ENCODE measurements at regions not wholly inside any gene's neighbourhood (a gene's known extent, or its start where the extent isn't known, plus 50 kb on each side); places are given as distances from the start of the nearest gene placed in this dataset.

DNA sequence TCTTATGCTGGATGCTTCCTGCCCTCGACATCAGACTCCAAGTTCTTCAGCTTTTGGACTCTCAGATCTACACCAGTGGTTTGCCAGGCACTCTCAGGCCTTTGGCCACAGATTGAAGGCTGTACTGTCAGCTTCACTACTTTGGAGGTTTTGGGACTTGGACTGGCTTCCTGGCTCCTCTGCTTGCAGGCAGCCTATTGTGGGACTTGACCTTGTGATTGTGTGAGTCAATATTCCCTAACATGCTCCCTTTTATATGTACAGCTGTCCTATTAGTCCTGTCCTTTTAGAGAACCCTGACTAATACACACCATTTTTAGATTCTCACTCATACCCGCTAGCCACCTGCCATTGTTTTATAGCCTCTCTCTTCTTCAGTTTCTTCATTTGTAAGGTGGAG is 382.1 kb upstream of the TSHZ2 start:
- POLR2A ChIA-PET, result no interaction called here
- H3K4me3 Mint-ChIP-seq, result no peak overlapping the region
- CTCF ChIA-PET, result no interaction called here

DNA sequence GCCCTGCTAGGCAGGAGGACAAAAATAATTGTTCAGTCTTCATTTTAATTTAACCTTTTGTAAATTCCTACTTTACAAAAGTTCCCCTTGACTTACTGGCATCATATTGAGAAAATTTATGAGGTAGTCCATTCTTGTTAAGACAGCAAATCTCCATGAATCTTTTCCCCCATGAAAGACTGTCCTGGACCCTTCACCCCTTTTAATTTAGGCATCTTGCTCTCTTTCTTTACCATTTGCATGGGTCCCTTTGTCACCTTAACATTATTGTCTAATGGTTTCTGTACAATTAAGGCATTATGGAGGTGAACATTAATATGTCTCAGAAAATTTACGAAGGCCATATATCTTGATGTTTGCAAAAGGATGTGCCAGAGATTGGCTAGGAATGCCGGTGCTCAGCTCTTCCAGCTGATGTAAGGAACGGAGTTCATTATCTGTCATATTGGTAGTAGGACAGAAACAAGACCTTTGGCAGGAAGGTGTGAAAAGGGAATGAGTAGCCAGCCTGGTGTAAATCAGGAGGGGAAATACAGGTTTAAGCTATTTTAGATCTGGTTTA is 382.8 kb upstream of the TSHZ2 start:
- ATAC-seq (ENCODE audit: low read depth) (no peak), DNase-seq (no peak)
- H2AFZ ChIP-seq (ENCODE audit: insufficient read depth, low read depth, low read length, poor library complexity, severe bottlenecking), result no peak overlapping the region
- Mint-ChIP-seq H3K27me3 (peaks cover 10% of the 10 kb centered on the region), H3K4me1 (no peaks in the 10 kb centered on the region), H3K27ac (no peak overlapping the region), H3K9me3 (ENCODE audit: insufficient read depth) (no peaks in the 10 kb centered on the region), H3K4me3 (no peak overlapping the region)
- TF ChIP-seq EZH2 (IDR thresholded peaks at IDR 0.05; ENCODE audit: borderline replicate concordance, insufficient read depth, low read depth, low read length, poor library complexity, severe bottlenecking), result no peak
- TF ChIP-seq, protein P1, sequence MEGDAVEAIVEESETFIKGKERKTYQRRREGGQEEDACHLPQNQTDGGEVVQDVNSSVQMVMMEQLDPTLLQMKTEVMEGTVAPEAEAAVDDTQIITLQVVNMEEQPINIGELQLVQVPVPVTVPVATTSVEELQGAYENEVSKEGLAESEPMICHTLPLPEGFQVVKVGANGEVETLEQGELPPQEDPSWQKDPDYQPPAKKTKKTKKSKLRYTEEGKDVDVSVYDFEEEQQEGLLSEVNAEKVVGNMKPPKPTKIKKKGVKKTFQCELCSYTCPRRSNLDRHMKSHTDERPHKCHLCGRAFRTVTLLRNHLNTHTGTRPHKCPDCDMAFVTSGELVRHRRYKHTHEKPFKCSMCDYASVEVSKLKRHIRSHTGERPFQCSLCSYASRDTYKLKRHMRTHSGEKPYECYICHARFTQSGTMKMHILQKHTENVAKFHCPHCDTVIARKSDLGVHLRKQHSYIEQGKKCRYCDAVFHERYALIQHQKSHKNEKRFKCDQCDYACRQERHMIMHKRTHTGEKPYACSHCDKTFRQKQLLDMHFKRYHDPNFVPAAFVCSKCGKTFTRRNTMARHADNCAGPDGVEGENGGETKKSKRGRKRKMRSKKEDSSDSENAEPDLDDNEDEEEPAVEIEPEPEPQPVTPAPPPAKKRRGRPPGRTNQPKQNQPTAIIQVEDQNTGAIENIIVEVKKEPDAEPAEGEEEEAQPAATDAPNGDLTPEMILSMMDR (IDR thresholded peaks at IDR 0.05), result no peak
- ChIA-PET CTCF (no interaction called here), POLR2A (no interaction called here)
- H3K27me3 ChIP-seq (replicated peaks in 1 of 4; ENCODE audit: control extremely low read depth in 1 of 4, control insufficient read depth in 3 of 4, insufficient read depth in 4 of 4, low read length in 3 of 4), result no peaks in the 10 kb centered on the region
- H3K4me3 ChIP-seq (ENCODE audit: control extremely low read depth in 1 of 5, extremely low read depth in 1 of 5, insufficient read depth in 1 of 5, low read depth in 2 of 5, low read length in 4 of 5), result no peak overlapping the region
- intact Hi-C loops (cut with micrococcal nuclease), result no loop called here
- no peaks in the 10 kb centered on the region for H3K79me2 ChIP-seq (ENCODE audit: control insufficient read depth, insufficient read depth, low read length)
- H3K27ac ChIP-seq (ENCODE audit: low read length in 2 of 2), result no peak overlapping the region
- H3K36me3 ChIP-seq (replicated peaks in 1 of 2; ENCODE audit: control extremely low read depth in 1 of 2, control insufficient read depth in 1 of 2, extremely low read depth in 1 of 2, insufficient read depth in 2 of 2, low read length in 1 of 2), result no peaks in the 10 kb centered on the region
- H3K4me2 ChIP-seq (replicated peaks; ENCODE audit: low read depth, low read length, poor library complexity, severe bottlenecking), result no peak overlapping the region
- H4K20me1 ChIP-seq (ENCODE audit: control insufficient read depth, insufficient read depth, low read length, poor library complexity, severe bottlenecking), result no peaks in the 10 kb centered on the region
- no peak overlapping the region for H3K9ac ChIP-seq (ENCODE audit: low read length)
- H3K9me3 ChIP-seq (ENCODE audit: control extremely low read depth in 1 of 3, control insufficient read depth in 2 of 3, insufficient read depth in 1 of 3, low read length in 2 of 3), result peaks cover 0 to 4% (median 0%) of the 10 kb centered on the region in 3 donors
- 91% methylated on average over 3 of the region's 3 CpGs for WGBS (ENCODE audit: insufficient coverage)
- H3K4me1 ChIP-seq (ENCODE audit: control insufficient read depth in 2 of 2, insufficient read depth in 2 of 2, low read length in 2 of 2), result no peaks in the 10 kb centered on the region

More for the DNA sequence above, 382.1 kb upstream of the TSHZ2 start:
- intact Hi-C loops (cut with micrococcal nuclease), result no loop called here
- H3K27me3 Mint-ChIP-seq, result peaks cover 10% of the 10 kb centered on the region
- no peak overlapping the region for H2AFZ ChIP-seq (ENCODE audit: insufficient read depth, low read depth, low read length, poor library complexity, severe bottlenecking)
- DNase-seq, result no peak
- H3K4me1 Mint-ChIP-seq, result no peaks in the 10 kb centered on the region
- H3K27me3 ChIP-seq (replicated peaks in 1 of 4; ENCODE audit: control extremely low read depth in 1 of 4, control insufficient read depth in 3 of 4, insufficient read depth in 4 of 4, low read length in 3 of 4), result no peaks in the 10 kb centered on the region
- no CpG with 5 or more reads among the region's 2 CpGs for WGBS (ENCODE audit: insufficient coverage)
- no peak overlapping the region for H3K27ac ChIP-seq (ENCODE audit: low read length in 2 of 2)
- no peaks in the 10 kb centered on the region for H3K36me3 ChIP-seq (replicated peaks in 1 of 2; ENCODE audit: control extremely low read depth in 1 of 2, control insufficient read depth in 1 of 2, extremely low read depth in 1 of 2, insufficient read depth in 2 of 2, low read length in 1 of 2)
- H3K27ac Mint-ChIP-seq, result no peak overlapping the region
- H4K20me1 ChIP-seq (ENCODE audit: control insufficient read depth, insufficient read depth, low read length, poor library complexity, severe bottlenecking), result no peaks in the 10 kb centered on the region
- TF ChIP-seq, protein P1 (IDR thresholded peaks at IDR 0.05), result no peak
- TF ChIP-seq EZH2 (IDR thresholded peaks at IDR 0.05; ENCODE audit: borderline replicate concordance, insufficient read depth, low read depth, low read length, poor library complexity, severe bottlenecking), result no peak
- H3K4me3 ChIP-seq (ENCODE audit: control extremely low read depth in 1 of 5, extremely low read depth in 1 of 5, insufficient read depth in 1 of 5, low read depth in 2 of 5, low read length in 4 of 5), result no peak overlapping the region
- H3K4me1 ChIP-seq (ENCODE audit: control insufficient read depth in 2 of 2, insufficient read depth in 2 of 2, low read length in 2 of 2), result no peaks in the 10 kb centered on the region
- no peaks in the 10 kb centered on the region for H3K9me3 Mint-ChIP-seq (ENCODE audit: insufficient read depth)
- no peak overlapping the region for H3K9ac ChIP-seq (ENCODE audit: low read length)
- no peak for ATAC-seq (ENCODE audit: low read depth)
- H3K4me2 ChIP-seq (replicated peaks; ENCODE audit: low read depth, low read length, poor library complexity, severe bottlenecking), result no peak overlapping the region
- H3K79me2 ChIP-seq (ENCODE audit: control insufficient read depth, insufficient read depth, low read length), result no peaks in the 10 kb centered on the region
- peaks cover 0 to 4% (median 0%) of the 10 kb centered on the region in 3 donors for H3K9me3 ChIP-seq (ENCODE audit: control extremely low read depth in 1 of 3, control insufficient read depth in 2 of 3, insufficient read depth in 1 of 3, low read length in 2 of 3)
